ENCODE measurements at regions not wholly inside any gene's neighbourhood (a gene's known extent, or its start where the extent isn't known, plus 50 kb on each side); places are given as distances from the start of the nearest gene placed in this dataset.

- DNase-seq (ENCODE audit: low spot score) = no peak
- Histone ChIP-seq H3K36me3 (no peaks in the 10 kb centered on the region), H3K4me3 (no peak overlapping the region), H3K4me1 (replicated peaks) (no peaks in the 10 kb centered on the region), H3K9me3 (no peaks in the 10 kb centered on the region), H3K27ac (peak overlapping the region in 1 of 2 donors; percentile 30), H3K27me3 (replicated peaks; ENCODE audit: insufficient read depth) (no peaks in the 10 kb centered on the region)
- 22% methylated on average over 10 of the region's 10 CpGs for WGBS
- intact Hi-C loops (cut with DNase I) = loop anchor here (5.0 to 10.0 kb wide), 2 partner anchors 33 to 705 kb away; no protein-coding TSS in a partner anchor
- TF ChIP-seq POLR2A (IDR thresholded peaks at IDR 0.05) = no peak
- TF ChIP-seq POLR2AphosphoS5 (IDR thresholded peaks at IDR 0.05) = no peak
- no peak for TF ChIP-seq CTCF (IDR thresholded peaks at IDR 0.05)
Measured at GRCh38 chr6:168949981-168950857, 303.4 kb downstream of the THBS2 start.

GRCh38 chr6:168948990-168949531 is 304.6 kb downstream of the THBS2 start:
- Histone ChIP-seq H3K27ac (no peak overlapping the region), H3K9me3 (no peaks in the 10 kb centered on the region), H3K27me3 (replicated peaks; ENCODE audit: insufficient read depth) (no peaks in the 10 kb centered on the region), H3K36me3 (no peaks in the 10 kb centered on the region), H3K4me3 (no peak overlapping the region), H3K4me1 (replicated peaks) (no peaks in the 10 kb centered on the region)
- WGBS = 88% methylated on average over 4 of the region's 4 CpGs
- no peak for DNase-seq (ENCODE audit: low spot score)
- intact Hi-C loops (cut with DNase I) = no loop called here
- TF ChIP-seq POLR2A (IDR thresholded peaks at IDR 0.05) = no peak
- TF ChIP-seq POLR2AphosphoS5 (IDR thresholded peaks at IDR 0.05) = no peak
- no peak for TF ChIP-seq CTCF (IDR thresholded peaks at IDR 0.05)

- Histone ChIP-seq H3K27ac (no peak overlapping the region), H3K4me3 (no peak overlapping the region), H3K27me3 (replicated peaks; ENCODE audit: insufficient read depth) (no peaks in the 10 kb centered on the region), H3K4me1 (replicated peaks) (no peaks in the 10 kb centered on the region), H3K36me3 (no peaks in the 10 kb centered on the region), H3K9me3 (no peaks in the 10 kb centered on the region)
- TF ChIP-seq POLR2A (IDR thresholded peaks at IDR 0.05) = no peak
- TF ChIP-seq POLR2AphosphoS5 (IDR thresholded peaks at IDR 0.05) = no peak
- 75% methylated on average over 6 of the region's 6 CpGs for WGBS
- DNase-seq (ENCODE audit: low spot score) = no peak
- intact Hi-C loops (cut with DNase I) = no loop called here
Measured at GRCh38 chr6:168948002-168948401, 305.6 kb downstream of the THBS2 start.

- intact Hi-C loops (cut with DNase I) = no loop called here
- no peaks in the 10 kb centered on the region for H3K4me1 ChIP-seq (replicated peaks)
- no peak overlapping the region for H3K4me3 ChIP-seq
- no peak for DNase-seq (ENCODE audit: low spot score)
- no peak overlapping the region for H3K27ac ChIP-seq
- H3K36me3 ChIP-seq = no peaks in the 10 kb centered on the region
- TF ChIP-seq POLR2A (IDR thresholded peaks at IDR 0.05) (no peak), POLR2AphosphoS5 (IDR thresholded peaks at IDR 0.05) (no peak)
- WGBS = 65% methylated on average over 12 of the region's 13 CpGs
- no peaks in the 10 kb centered on the region for H3K9me3 ChIP-seq
- H3K27me3 ChIP-seq (replicated peaks; ENCODE audit: insufficient read depth) = no peaks in the 10 kb centered on the region
Measured at GRCh38 chr6:168943231-168943905, 310.3 kb downstream of the THBS2 start.

- H3K4me1 ChIP-seq (replicated peaks) = no peaks in the 10 kb centered on the region
- H3K27ac ChIP-seq = no peak overlapping the region
- no peak for TF ChIP-seq POLR2AphosphoS5 (IDR thresholded peaks at IDR 0.05)
- TF ChIP-seq POLR2A (IDR thresholded peaks at IDR 0.05) = no peak
- no peak for TF ChIP-seq CTCF (IDR thresholded peaks at IDR 0.05)
- WGBS = 91% methylated on average over 13 of the region's 13 CpGs
- no peaks in the 10 kb centered on the region for H3K9me3 ChIP-seq
- H3K27me3 ChIP-seq (replicated peaks; ENCODE audit: insufficient read depth) = no peaks in the 10 kb centered on the region
- H3K36me3 ChIP-seq = no peaks in the 10 kb centered on the region
- DNase-seq (ENCODE audit: low spot score) = no peak
- H3K4me3 ChIP-seq = no peak overlapping the region
- intact Hi-C loops (cut with DNase I) = no loop called here
Measured at GRCh38 chr6:168942646-168943045, 311.0 kb downstream of the THBS2 start.
